ENCODE measurements at regions not wholly inside any gene's neighbourhood (a gene's known extent, or its start where the extent isn't known, plus 50 kb on each side); places are given as distances from the start of the nearest gene placed in this dataset.

DNA sequence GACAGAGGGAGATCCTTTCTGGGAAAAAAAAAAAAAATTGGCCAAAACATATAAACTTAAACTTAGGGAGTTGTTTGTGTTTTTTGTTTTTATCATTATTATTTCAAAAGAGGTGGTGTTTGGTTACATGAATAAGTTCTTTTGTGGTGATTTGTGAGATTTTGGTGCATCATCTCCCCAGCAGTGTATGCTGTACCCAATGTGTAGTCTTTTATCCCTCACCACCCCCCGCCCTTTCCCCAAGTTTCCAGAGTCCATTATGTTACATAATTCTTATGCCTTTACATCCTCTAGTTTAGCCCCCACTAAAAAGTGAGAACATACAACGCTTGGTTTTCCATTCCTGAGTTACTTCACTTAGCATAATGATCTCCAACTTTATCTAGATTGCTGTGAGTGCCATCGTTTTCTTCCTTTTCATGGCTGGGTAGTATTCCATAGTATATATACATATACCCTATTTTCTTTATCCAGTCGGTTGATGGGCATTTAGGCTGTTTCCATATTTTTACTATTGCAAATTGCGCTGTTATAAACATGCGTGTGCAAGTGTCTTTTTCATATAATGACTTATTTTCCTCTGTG, 148.1 kb upstream of the ZNF92 start:
- Histone ChIP-seq H3K79me2 (replicated peaks; ENCODE audit: insufficient read depth, low read length) (no peaks in the 10 kb centered on the region), H3K4me3 (ENCODE audit: low read length) (no peak overlapping the region), H3K9me3 (ENCODE audit: low read length) (no peaks in the 10 kb centered on the region), H3K9me2 (ENCODE audit: insufficient read depth, low read length) (no peaks in the 10 kb centered on the region), H3K9ac (ENCODE audit: low read length) (no peak overlapping the region), H3K27me3 (ENCODE audit: insufficient read depth, low read depth, low read length) (no peaks in the 10 kb centered on the region), H4K20me1 (ENCODE audit: insufficient read depth) (no peaks in the 10 kb centered on the region), H3K4me2 (ENCODE audit: low read length) (no peak overlapping the region), H3K36me3 (ENCODE audit: insufficient read depth, low read length) (no peaks in the 10 kb centered on the region), H2AFZ (ENCODE audit: low read depth, low read length) (no peak overlapping the region), H3F3A (ENCODE audit: insufficient read depth, low read length, poor library complexity, severe bottlenecking) (no peaks in the 10 kb centered on the region), H3K27ac (ENCODE audit: low read length) (no peak overlapping the region)
- no peak for TF ChIP-seq MXI1 (conservative IDR thresholded peaks at IDR 0.05; ENCODE audit: poor library complexity, severe bottlenecking)
- TF ChIP-seq SMC3 (conservative IDR thresholded peaks at IDR 0.05; ENCODE audit: poor library complexity): no peak
- no peak for TF ChIP-seq TAF1 (IDR thresholded peaks at IDR 0.05; ENCODE audit: low read depth)
- TF ChIP-seq, protein P1, sequence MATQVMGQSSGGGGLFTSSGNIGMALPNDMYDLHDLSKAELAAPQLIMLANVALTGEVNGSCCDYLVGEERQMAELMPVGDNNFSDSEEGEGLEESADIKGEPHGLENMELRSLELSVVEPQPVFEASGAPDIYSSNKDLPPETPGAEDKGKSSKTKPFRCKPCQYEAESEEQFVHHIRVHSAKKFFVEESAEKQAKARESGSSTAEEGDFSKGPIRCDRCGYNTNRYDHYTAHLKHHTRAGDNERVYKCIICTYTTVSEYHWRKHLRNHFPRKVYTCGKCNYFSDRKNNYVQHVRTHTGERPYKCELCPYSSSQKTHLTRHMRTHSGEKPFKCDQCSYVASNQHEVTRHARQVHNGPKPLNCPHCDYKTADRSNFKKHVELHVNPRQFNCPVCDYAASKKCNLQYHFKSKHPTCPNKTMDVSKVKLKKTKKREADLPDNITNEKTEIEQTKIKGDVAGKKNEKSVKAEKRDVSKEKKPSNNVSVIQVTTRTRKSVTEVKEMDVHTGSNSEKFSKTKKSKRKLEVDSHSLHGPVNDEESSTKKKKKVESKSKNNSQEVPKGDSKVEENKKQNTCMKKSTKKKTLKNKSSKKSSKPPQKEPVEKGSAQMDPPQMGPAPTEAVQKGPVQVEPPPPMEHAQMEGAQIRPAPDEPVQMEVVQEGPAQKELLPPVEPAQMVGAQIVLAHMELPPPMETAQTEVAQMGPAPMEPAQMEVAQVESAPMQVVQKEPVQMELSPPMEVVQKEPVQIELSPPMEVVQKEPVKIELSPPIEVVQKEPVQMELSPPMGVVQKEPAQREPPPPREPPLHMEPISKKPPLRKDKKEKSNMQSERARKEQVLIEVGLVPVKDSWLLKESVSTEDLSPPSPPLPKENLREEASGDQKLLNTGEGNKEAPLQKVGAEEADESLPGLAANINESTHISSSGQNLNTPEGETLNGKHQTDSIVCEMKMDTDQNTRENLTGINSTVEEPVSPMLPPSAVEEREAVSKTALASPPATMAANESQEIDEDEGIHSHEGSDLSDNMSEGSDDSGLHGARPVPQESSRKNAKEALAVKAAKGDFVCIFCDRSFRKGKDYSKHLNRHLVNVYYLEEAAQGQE (IDR thresholded peaks at IDR 0.05; ENCODE audit: borderline replicate concordance): no peak
- TF ChIP-seq RAD21 (conservative IDR thresholded peaks at IDR 0.05): no peak
- no peak for TF ChIP-seq EZH2 (IDR thresholded peaks at IDR 0.05; ENCODE audit: borderline replicate concordance, insufficient read depth, low read length, poor library complexity, severe bottlenecking)
- TF ChIP-seq EP300 (conservative IDR thresholded peaks at IDR 0.05; ENCODE audit: poor library complexity, severe bottlenecking): no peak
- TF ChIP-seq, protein P2, sequence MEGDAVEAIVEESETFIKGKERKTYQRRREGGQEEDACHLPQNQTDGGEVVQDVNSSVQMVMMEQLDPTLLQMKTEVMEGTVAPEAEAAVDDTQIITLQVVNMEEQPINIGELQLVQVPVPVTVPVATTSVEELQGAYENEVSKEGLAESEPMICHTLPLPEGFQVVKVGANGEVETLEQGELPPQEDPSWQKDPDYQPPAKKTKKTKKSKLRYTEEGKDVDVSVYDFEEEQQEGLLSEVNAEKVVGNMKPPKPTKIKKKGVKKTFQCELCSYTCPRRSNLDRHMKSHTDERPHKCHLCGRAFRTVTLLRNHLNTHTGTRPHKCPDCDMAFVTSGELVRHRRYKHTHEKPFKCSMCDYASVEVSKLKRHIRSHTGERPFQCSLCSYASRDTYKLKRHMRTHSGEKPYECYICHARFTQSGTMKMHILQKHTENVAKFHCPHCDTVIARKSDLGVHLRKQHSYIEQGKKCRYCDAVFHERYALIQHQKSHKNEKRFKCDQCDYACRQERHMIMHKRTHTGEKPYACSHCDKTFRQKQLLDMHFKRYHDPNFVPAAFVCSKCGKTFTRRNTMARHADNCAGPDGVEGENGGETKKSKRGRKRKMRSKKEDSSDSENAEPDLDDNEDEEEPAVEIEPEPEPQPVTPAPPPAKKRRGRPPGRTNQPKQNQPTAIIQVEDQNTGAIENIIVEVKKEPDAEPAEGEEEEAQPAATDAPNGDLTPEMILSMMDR (IDR thresholded peaks at IDR 0.05; ENCODE audit: poor library complexity, severe bottlenecking): no peak
- no peak for TF ChIP-seq POLR2AphosphoS5 (IDR thresholded peaks at IDR 0.05)

DNA sequence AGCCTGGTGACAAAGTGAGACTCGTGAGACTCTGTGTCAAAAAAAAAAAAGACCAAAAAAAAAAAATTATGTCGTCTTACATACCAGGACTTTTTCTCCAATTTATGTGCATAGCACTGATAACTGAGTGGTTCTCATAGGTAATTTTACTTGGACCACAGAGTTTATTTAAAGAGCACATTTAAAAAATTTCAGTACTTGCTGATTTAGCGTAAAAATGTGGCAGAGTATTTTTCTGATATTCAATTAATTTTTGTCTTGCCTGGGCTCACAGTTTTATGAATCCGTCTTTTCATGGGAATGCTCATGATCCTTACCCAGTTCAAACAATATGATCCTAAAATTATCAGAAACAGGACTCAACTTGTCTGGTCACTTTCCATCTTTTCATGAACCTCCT, 151.0 kb upstream of the ZNF92 start:
- Histone ChIP-seq H3K27ac (ENCODE audit: low read length) (no peak overlapping the region), H4K20me1 (ENCODE audit: insufficient read depth) (no peaks in the 10 kb centered on the region), H2AFZ (ENCODE audit: low read depth, low read length) (no peak overlapping the region), H3K9me3 (ENCODE audit: low read length) (no peaks in the 10 kb centered on the region), H3K27me3 (ENCODE audit: insufficient read depth, low read depth, low read length) (no peaks in the 10 kb centered on the region), H3K9ac (ENCODE audit: low read length) (no peak overlapping the region), H3K4me2 (ENCODE audit: low read length) (no peak overlapping the region), H3K4me3 (ENCODE audit: low read length) (no peak overlapping the region), H3K9me2 (ENCODE audit: insufficient read depth, low read length) (no peaks in the 10 kb centered on the region), H3K79me2 (replicated peaks; ENCODE audit: insufficient read depth, low read length) (no peaks in the 10 kb centered on the region), H3F3A (ENCODE audit: insufficient read depth, low read length, poor library complexity, severe bottlenecking) (no peaks in the 10 kb centered on the region), H3K36me3 (ENCODE audit: insufficient read depth, low read length) (no peaks in the 10 kb centered on the region)
- TF ChIP-seq EZH2 (IDR thresholded peaks at IDR 0.05; ENCODE audit: borderline replicate concordance, insufficient read depth, low read length, poor library complexity, severe bottlenecking) (no peak), RAD21 (conservative IDR thresholded peaks at IDR 0.05) (no peak), EP300 (conservative IDR thresholded peaks at IDR 0.05; ENCODE audit: poor library complexity, severe bottlenecking) (no peak), SMC3 (conservative IDR thresholded peaks at IDR 0.05; ENCODE audit: poor library complexity) (no peak), TAF1 (IDR thresholded peaks at IDR 0.05; ENCODE audit: low read depth) (no peak), MXI1 (conservative IDR thresholded peaks at IDR 0.05; ENCODE audit: poor library complexity, severe bottlenecking) (no peak), POLR2AphosphoS5 (IDR thresholded peaks at IDR 0.05) (no peak)
- TF ChIP-seq, protein P1 (IDR thresholded peaks at IDR 0.05; ENCODE audit: borderline replicate concordance): no peak
